IMR-90 (cell line): ENCODE measurements at regions not wholly inside any gene's neighbourhood (a gene's known extent, or its start where the extent isn't known, plus 50 kb on each side); places are given as distances from the start of the nearest gene placed in this dataset.

Experiments
- ATAC-seq: fragments of 200-7000 bp; cut with Tn5 transposase; 2 replicates; pipeline ENCODE4 v1.9.1; 2020; ENCODE audit warnings: low read depth, mild to moderate bottlenecking, moderate library complexity
- BruUV-seq: library from RNA; stranded (reverse); fragments of 400-500 nt; replicated peaks from 2 replicates; lab custom pipeline; 2021; lab: Mats Ljungman, UMichigan
- CTCF ChIA-PET: fragments of 300-600 bp; formaldehyde crosslinking; extraction: SDS; loops from one replicate; lab custom pipeline; 2021; ENCODE audit warnings: antibody characterized with exemption; lab: Yijun Ruan, JAX
- POLR2A ChIA-PET: fragments of 300-600 bp; sonication (Branson Sonifier 250); formaldehyde crosslinking; loops from one replicate; lab custom pipeline; 2022; ENCODE audit warnings: antibody characterized with exemption; ENCODE audit not compliant: unreplicated experiment; lab: Charles Lee
- DNase-seq: peaks from one replicate; pipeline ENCODE4 v3.0.0; 2013
- H2AFZ ChIP-seq: replicated peaks from 2 replicates; pipeline ENCODE3; 2013; ENCODE audit warnings: low read length, mild to moderate bottlenecking; ENCODE audit not compliant: poor library complexity
- H2AK5ac ChIP-seq: 2 replicates; pipeline ENCODE4 v1.6.1; 2013; ENCODE audit warnings: low read depth, low read length, inconsistent platforms
- H2AK9ac ChIP-seq: replicated peaks from 2 replicates; pipeline ENCODE3; 2013; ENCODE audit warnings: mild to moderate bottlenecking, low read depth, low read length, moderate library complexity; ENCODE audit not compliant: poor library complexity
- H2BK120ac ChIP-seq: 2 replicates; pipeline ENCODE4 v1.6.1; 2013; ENCODE audit warnings: low read depth, low read length, inconsistent platforms
- H2BK15ac ChIP-seq: 3 replicates; pipeline ENCODE4 v1.6.1; 2013; ENCODE audit warnings: low read depth, low read length, inconsistent platforms
- H2BK20ac ChIP-seq: 2 replicates; pipeline ENCODE4 v1.6.1; 2013; ENCODE audit warnings: low read depth, mild to moderate bottlenecking, inconsistent platforms, low read length, moderate library complexity
- H2BK5ac ChIP-seq: 2 replicates; pipeline ENCODE4 v1.6.1; 2013; ENCODE audit warnings: mild to moderate bottlenecking, low read depth, low read length, inconsistent platforms; ENCODE audit not compliant: poor library complexity, severe bottlenecking
- H3K14ac ChIP-seq: replicated peaks from 2 replicates; pipeline ENCODE4 v1.6.1; 2013; ENCODE audit warnings: low read depth, low read length, inconsistent platforms
- H3K18ac ChIP-seq: 2 replicates; pipeline ENCODE4 v1.6.1; 2013; ENCODE audit warnings: low read depth, low read length, control low read depth
- H3K23ac ChIP-seq: 2 replicates; pipeline ENCODE4 v1.6.1; 2013; ENCODE audit warnings: low read depth, low read length, inconsistent platforms
- H3K27ac ChIP-seq: 2 replicates; pipeline ENCODE4 v1.5.1; 2013; ENCODE audit warnings: mild to moderate bottlenecking, control low read depth, low read length; ENCODE audit not compliant: insufficient read depth
- H3K27me3 ChIP-seq: 2 replicates; pipeline ENCODE4 v1.6.1; 2013; ENCODE audit warnings: low read length; ENCODE audit not compliant: control insufficient read depth, insufficient read depth
- H3K36me3 ChIP-seq: 2 replicates; pipeline ENCODE4 v1.6.1; 2013; ENCODE audit warnings: low read length, mixed read lengths; ENCODE audit not compliant: control insufficient read depth, insufficient read depth
- H3K4ac ChIP-seq: 2 replicates; pipeline ENCODE4 v1.6.1; 2013; ENCODE audit warnings: low read depth, low read length, inconsistent platforms
- H3K4me1 ChIP-seq: 2 replicates; pipeline ENCODE4 v1.6.1; 2013; ENCODE audit warnings: low read length, mixed read lengths; ENCODE audit not compliant: control insufficient read depth, insufficient read depth
- H3K4me2 ChIP-seq: 2 replicates; pipeline ENCODE4 v1.6.1; 2013; ENCODE audit warnings: low read depth, mild to moderate bottlenecking, control low read depth, low read length, moderate library complexity
- H3K4me3 ChIP-seq: 2 replicates; pipeline ENCODE4 v1.5.1; 2013; ENCODE audit warnings: low read depth, mild to moderate bottlenecking, control low read depth, low read length, moderate library complexity; ENCODE audit not compliant: insufficient read depth
- H3K56ac ChIP-seq: 2 replicates; pipeline ENCODE4 v1.6.1; 2013; ENCODE audit warnings: low read length, inconsistent platforms; ENCODE audit not compliant: insufficient read depth; ENCODE audit errors: extremely low read depth
- H3K79me1 ChIP-seq, 2 experiments: 2 replicates each; pipeline ENCODE4 v1.6.1; 2013; ENCODE audit warnings: low read length in 2 of 2, inconsistent platforms in 1 of 2, low read depth in 1 of 2
- H3K9ac ChIP-seq: 2 replicates; pipeline ENCODE4 v1.6.1; 2013; ENCODE audit warnings: low read depth, low read length, control low read depth
- H3K9me1 ChIP-seq: 2 replicates; pipeline ENCODE4 v1.6.1; 2013; ENCODE audit warnings: low read length, inconsistent platforms; ENCODE audit not compliant: insufficient read depth
- H3K9me3 ChIP-seq: 2 replicates; pipeline ENCODE4 v1.6.1; 2013; ENCODE audit warnings: low read length; ENCODE audit not compliant: control insufficient read depth, insufficient read depth
- H4K20me1 ChIP-seq: 2 replicates; pipeline ENCODE4 v1.6.1; 2013; ENCODE audit warnings: low read length, inconsistent platforms; ENCODE audit not compliant: insufficient read depth
- H4K5ac ChIP-seq: 2 replicates; pipeline ENCODE4 v1.6.1; 2013; ENCODE audit warnings: mild to moderate bottlenecking, low read depth, low read length, control low read depth
- H4K8ac ChIP-seq, 2 experiments: 2 replicates each; pipeline ENCODE4 v1.6.1; 2013; ENCODE audit warnings: low read depth in 2 of 2, low read length in 2 of 2, control low read depth in 1 of 2, inconsistent platforms in 1 of 2
- H4K91ac ChIP-seq: 2 replicates; pipeline ENCODE4 v1.6.1; 2013; ENCODE audit warnings: low read depth, low read length, inconsistent platforms; ENCODE audit not compliant: insufficient read depth
- CEBPB ChIP-seq: IDR thresholded peaks from 2 replicates; pipeline ENCODE4 v1.6.1; 2012; ENCODE audit warnings: low read depth, low read length, improper control_type of control experiment
- CHD1 ChIP-seq: IDR thresholded peaks from 2 replicates; pipeline ENCODE4 v1.6.1; 2012; ENCODE audit warnings: low read depth, low read length, improper control_type of control experiment
- CTCF ChIP-seq: conservative IDR thresholded peaks from 2 replicates; pipeline ENCODE4 v1.5.1; 2012; ENCODE audit warnings: mild to moderate bottlenecking, low read depth, low read length, improper control_type of control experiment
- ELK1 ChIP-seq: fragments of 150-350 bp; IDR thresholded peaks from 2 replicates; pipeline ENCODE4 v1.6.1; 2016; ENCODE audit warnings: low read depth, mild to moderate bottlenecking, low read length, moderate library complexity, borderline replicate concordance
- FOS ChIP-seq: fragments of 150-350 bp; IDR thresholded peaks from 2 replicates; pipeline ENCODE4 v1.6.1; 2016; ENCODE audit warnings: low read depth, low read length
- MAFK ChIP-seq: IDR thresholded peaks from 2 replicates; pipeline ENCODE4 v1.6.1; 2012; ENCODE audit warnings: low read depth, low read length, improper control_type of control experiment
- MXI1 ChIP-seq: IDR thresholded peaks from 2 replicates; pipeline ENCODE4 v1.6.1; 2012; ENCODE audit warnings: low read depth, mild to moderate bottlenecking, low read length, moderate library complexity, borderline replicate concordance
- NFE2L2 ChIP-seq: fragments of 150-350 bp; IDR thresholded peaks from 2 replicates; pipeline ENCODE4 v1.6.1; 2016; ENCODE audit warnings: low read depth, mild to moderate bottlenecking, low read length
- RFX5 ChIP-seq: IDR thresholded peaks from 2 replicates; pipeline ENCODE4 v1.8.0; 2012; ENCODE audit warnings: low read depth, mild to moderate bottlenecking, low read length, moderate library complexity
- SMC3 ChIP-seq: fragments of 150-350 bp; IDR thresholded peaks from 2 replicates; pipeline ENCODE4 v1.6.1; 2016; ENCODE audit warnings: low read depth, mild to moderate bottlenecking, antibody characterized with exemption, low read length, moderate library complexity
- WGBS, 2 experiments: methylation state at CpG; one replicate each; pipeline versions ENCODE4 v1.1.5 to v1.1.7; 2013; ENCODE audit warnings: missing lambda C conversion rate in 2 of 2; ENCODE audit not compliant: insufficient read length in 1 of 2; ENCODE audit errors: extremely low coverage in 2 of 2; 5-methylcytosine and 5-hydroxymethylcytosine counted together
- dilution Hi-C: fragments of 300-500 bp; cut with HindIII; formaldehyde crosslinking; loops from one replicate; pipeline ENCODE4 v1.14.3; 2018; ENCODE audit warnings: low sequenced_read_pairs; ENCODE audit not compliant: unreplicated experiment
- in situ Hi-C: fragments of 300-500 bp; cut with MboI; formaldehyde crosslinking; loops from 3 replicates; pipeline ENCODE4 v1.14.3; 2019; ENCODE audit warnings: low sequenced_read_pairs, inconsistent platforms, mixed read lengths
- intact Hi-C: fragments of 100-400 bp; cut with micrococcal nuclease; formaldehyde crosslinking; loops from 2 replicates; pipeline ENCODE4 v1.10.0; 2022

GRCh38 chr18:79629249-79629558, 50.4 kb upstream of the CTDP1 start:
- no peaks in the 10 kb centered on the region for H3K4me1 ChIP-seq
- no peak overlapping the region for H2AK9ac ChIP-seq
- CTCF ChIA-PET, result no interaction called here
- H2BK15ac ChIP-seq, result no peak overlapping the region
- H3K18ac ChIP-seq, result no peak overlapping the region
- no peak overlapping the region for H4K5ac ChIP-seq
- H3K27me3 ChIP-seq, result peaks cover 47% of the 10 kb centered on the region
- no peak overlapping the region for H4K8ac ChIP-seq
- H3K4ac ChIP-seq, result no peak overlapping the region
- POLR2A ChIA-PET, result no interaction called here
- dilution Hi-C loops (no loop called here), in situ Hi-C loops (no loop called here), intact Hi-C loops (no loop called here)
- H3K9ac ChIP-seq, result no peak overlapping the region
- no peak for ATAC-seq
- WGBS, 2 experiments, result 81% methylated on average over 8 of the region's 10 CpGs; no CpG with 5 or more reads in 1 of the 2 experiments
- no TSS peak for BruUV-seq
- H3K79me1 ChIP-seq, result no peaks in the 10 kb centered on the region
- no peaks in the 10 kb centered on the region for H4K20me1 ChIP-seq
- H3K27ac ChIP-seq, result no peak overlapping the region
- H3K4me2 ChIP-seq, result no peak overlapping the region
- no peak overlapping the region for H3K14ac ChIP-seq
- no peaks in the 10 kb centered on the region for H3K9me1 ChIP-seq
- no peak overlapping the region for H3K23ac ChIP-seq
- H2AK5ac ChIP-seq, result no peak overlapping the region
- DNase-seq, result no peak
- H2AFZ ChIP-seq, result no peak overlapping the region
- no peak overlapping the region for H4K91ac ChIP-seq
- H2BK120ac ChIP-seq, result no peak overlapping the region
- no peak overlapping the region for H3K4me3 ChIP-seq
- H3K9me3 ChIP-seq, result no peaks in the 10 kb centered on the region
- H3K56ac ChIP-seq, result no peak overlapping the region
- H2BK20ac ChIP-seq, result no peak overlapping the region
- H3K36me3 ChIP-seq, result no peaks in the 10 kb centered on the region
- H2BK5ac ChIP-seq, result no peak overlapping the region
- no peak for TF ChIP-seq MAFK
- no peak for TF ChIP-seq RFX5
- no peak for TF ChIP-seq CTCF
- TF ChIP-seq SMC3, result no peak
- TF ChIP-seq FOS, result no peak
- TF ChIP-seq CHD1, result no peak
- no peak for TF ChIP-seq CEBPB
- no peak for TF ChIP-seq NFE2L2
- no peak for TF ChIP-seq MXI1
- no peak for TF ChIP-seq ELK1
